ENCODE measurements at regions not wholly inside any gene's neighbourhood (a gene's known extent, or its start where the extent isn't known, plus 50 kb on each side); places are given as distances from the start of the nearest gene placed in this dataset.

DNA sequence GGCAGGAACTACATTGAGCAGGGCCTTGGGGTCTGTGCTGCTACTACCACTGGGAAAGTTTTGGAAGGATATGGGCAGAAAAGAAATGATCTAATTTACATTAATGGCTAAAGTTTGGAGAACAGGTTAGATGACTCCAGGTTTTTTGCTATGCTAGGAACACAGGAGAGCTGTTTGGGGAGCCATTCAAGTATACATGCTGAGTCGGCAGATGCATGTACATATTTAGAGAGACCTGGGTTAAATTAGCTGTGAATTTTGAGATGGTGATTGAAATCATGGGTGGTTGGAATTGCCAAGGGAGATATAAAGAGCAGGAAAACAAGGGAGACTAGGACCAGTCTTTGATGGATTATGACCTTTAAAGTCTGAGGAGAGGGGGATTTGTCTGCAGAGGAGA lies 113.1 kb upstream of the BACH2 start:
- TF ChIP-seq, protein P1, sequence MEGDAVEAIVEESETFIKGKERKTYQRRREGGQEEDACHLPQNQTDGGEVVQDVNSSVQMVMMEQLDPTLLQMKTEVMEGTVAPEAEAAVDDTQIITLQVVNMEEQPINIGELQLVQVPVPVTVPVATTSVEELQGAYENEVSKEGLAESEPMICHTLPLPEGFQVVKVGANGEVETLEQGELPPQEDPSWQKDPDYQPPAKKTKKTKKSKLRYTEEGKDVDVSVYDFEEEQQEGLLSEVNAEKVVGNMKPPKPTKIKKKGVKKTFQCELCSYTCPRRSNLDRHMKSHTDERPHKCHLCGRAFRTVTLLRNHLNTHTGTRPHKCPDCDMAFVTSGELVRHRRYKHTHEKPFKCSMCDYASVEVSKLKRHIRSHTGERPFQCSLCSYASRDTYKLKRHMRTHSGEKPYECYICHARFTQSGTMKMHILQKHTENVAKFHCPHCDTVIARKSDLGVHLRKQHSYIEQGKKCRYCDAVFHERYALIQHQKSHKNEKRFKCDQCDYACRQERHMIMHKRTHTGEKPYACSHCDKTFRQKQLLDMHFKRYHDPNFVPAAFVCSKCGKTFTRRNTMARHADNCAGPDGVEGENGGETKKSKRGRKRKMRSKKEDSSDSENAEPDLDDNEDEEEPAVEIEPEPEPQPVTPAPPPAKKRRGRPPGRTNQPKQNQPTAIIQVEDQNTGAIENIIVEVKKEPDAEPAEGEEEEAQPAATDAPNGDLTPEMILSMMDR (conservative IDR thresholded peaks at IDR 0.05; ENCODE audit: low read length) = no peak
- no peak for TF ChIP-seq EZH2phosphoT487 (IDR thresholded peaks at IDR 0.05; ENCODE audit: borderline replicate concordance)
